H1 (cell line): ENCODE measurements at regions not wholly inside any gene's neighbourhood (a gene's known extent, or its start where the extent isn't known, plus 50 kb on each side); places are given as distances from the start of the nearest gene placed in this dataset.

Experiments used
- CTCF ChIA-PET: fragments of 300-600 bp; sonication (Branson Sonifier 250); formaldehyde crosslinking; loops from one replicate; lab custom pipeline; 2021; ENCODE audit not compliant: partially characterized antibody; lab: Charles Lee
- POLR2A ChIA-PET: fragments of 300-600 bp; sonication (Branson Sonifier 250); formaldehyde crosslinking; loops from one replicate; lab custom pipeline; 2021; ENCODE audit warnings: inconsistent platforms; ENCODE audit not compliant: partially characterized antibody; lab: Charles Lee
- DNase-seq, 2 experiments: peaks; one replicate each; pipeline versions ENCODE4 v3.0.0 to v3.0.0-alpha.2; 2010 to 2022; ENCODE audit warnings: low spot score in 2 of 2, low read depth in 1 of 2, mixed read lengths in 1 of 2
- FAIRE-seq: peaks from 2 replicates; lab custom pipeline; 2011; peaks lifted over from hg19 to GRCh38; lab: Jason Lieb, UNC
- H2AFZ ChIP-seq: 2 replicates; pipeline ENCODE4 v1.8.1; 2012; ENCODE audit warnings: low read length, inconsistent platforms
- H2AK5ac ChIP-seq: 2 replicates; pipeline ENCODE4 v1.6.1; 2013; ENCODE audit warnings: low read depth, low read length
- H2BK120ac ChIP-seq: replicated peaks from 2 replicates; pipeline ENCODE3; 2013; ENCODE audit warnings: low read depth, low read length, inconsistent platforms
- H2BK12ac ChIP-seq: 2 replicates; pipeline ENCODE4 v1.6.1; 2013; ENCODE audit warnings: low read depth, low read length
- H2BK15ac ChIP-seq: 2 replicates; pipeline ENCODE4 v1.6.1; 2013; ENCODE audit warnings: low read length
- H2BK20ac ChIP-seq: 2 replicates; pipeline ENCODE4 v1.6.1; 2013; ENCODE audit warnings: low read length
- H2BK5ac ChIP-seq: 2 replicates; pipeline ENCODE4 v1.6.1; 2013; ENCODE audit warnings: low read depth, low read length
- H3K14ac ChIP-seq: 2 replicates; pipeline ENCODE4 v1.6.1; 2013; ENCODE audit warnings: inconsistent platforms; ENCODE audit not compliant: insufficient read length
- H3K18ac ChIP-seq: 2 replicates; pipeline ENCODE4 v1.6.1; 2013; ENCODE audit warnings: low read length; ENCODE audit errors: extremely low read depth
- H3K23ac ChIP-seq: 2 replicates; pipeline ENCODE4 v1.6.1; 2013; ENCODE audit warnings: inconsistent platforms; ENCODE audit not compliant: insufficient read length
- H3K23me2 ChIP-seq: 2 replicates; pipeline ENCODE4 v1.6.1; 2013; ENCODE audit warnings: low read depth, low read length
- H3K27ac ChIP-seq: 2 replicates; pipeline ENCODE4 v1.6.1; 2011; ENCODE audit warnings: low read depth, low read length, inconsistent platforms
- H3K27me3 ChIP-seq, 4 experiments: replicated peaks in 1 of 4; 1 replicate in 1 of 4; 2 replicates in 3 of 4; pipeline versions ENCODE4 v1.6.1 to v1.8.1; 2011 to 2013; ENCODE audit warnings: low read length in 3 of 4, mild to moderate bottlenecking in 3 of 4, inconsistent platforms in 2 of 4, mixed read lengths in 2 of 4, moderate library complexity in 1 of 4; ENCODE audit not compliant: control insufficient read depth in 3 of 4, insufficient read depth in 3 of 4; ENCODE audit errors: extremely low read depth in 1 of 4
- H3K36me3 ChIP-seq, 4 experiments: 2 replicates each; pipeline versions ENCODE4 v1.6.1 to v1.8.1; 2011 to 2013; ENCODE audit warnings: mild to moderate bottlenecking in 4 of 4, low read length in 3 of 4, moderate library complexity in 2 of 4, control low read depth in 1 of 4, inconsistent platforms in 1 of 4; ENCODE audit not compliant: insufficient read depth in 4 of 4, control insufficient read depth in 2 of 4
- H3K4ac ChIP-seq: replicated peaks from 2 replicates; pipeline ENCODE3; 2013; ENCODE audit warnings: low read length, low read depth, mixed read lengths, inconsistent platforms; ENCODE audit not compliant: insufficient read length
- H3K4me1 ChIP-seq, 4 experiments: replicated peaks in 1 of 4; 1 replicate in 1 of 4; 2 replicates in 3 of 4; pipeline versions ENCODE4 v1.6.1 to v1.8.1; 2011 to 2013; ENCODE audit warnings: low read length in 3 of 4, inconsistent platforms in 2 of 4, mixed read lengths in 1 of 4; ENCODE audit not compliant: insufficient read depth in 4 of 4, control insufficient read depth in 3 of 4
- H3K4me2 ChIP-seq, 2 experiments: 2 replicates each; pipeline versions ENCODE4 v1.6.1 to v1.8.1; 2011 to 2013; ENCODE audit warnings: low read depth in 2 of 2, low read length in 2 of 2, control low read depth in 1 of 2, inconsistent platforms in 1 of 2, mild to moderate bottlenecking in 1 of 2; ENCODE audit not compliant: insufficient read depth in 1 of 2
- H3K4me3 ChIP-seq, 4 experiments: fragments of 200-600, 300-600 bp in 1 of 4; sonication (generic), shearing (Covaris generic), sonication (Bioruptor Twin) in 1 of 4; 2 replicates each; pipeline versions ENCODE4 v1.5.1 to v1.8.1; 2011 to 2016; ENCODE audit warnings: low read length in 4 of 4, low read depth in 3 of 4, control low read depth in 2 of 4, inconsistent platforms in 2 of 4, mild to moderate bottlenecking in 2 of 4, mixed read lengths in 1 of 4, moderate library complexity in 1 of 4; ENCODE audit not compliant: insufficient read depth in 2 of 4; ENCODE audit errors: extremely low read depth in 1 of 4
- H3K56ac ChIP-seq: replicated peaks from 2 replicates; pipeline ENCODE3; 2013; ENCODE audit warnings: low read depth, mild to moderate bottlenecking, mixed read lengths, low read length, inconsistent platforms; ENCODE audit not compliant: insufficient read length
- H3K79me1 ChIP-seq: 2 replicates; pipeline ENCODE4 v1.6.1; 2013; ENCODE audit warnings: low read depth, low read length, control low read depth
- H3K79me2 ChIP-seq, 2 experiments: 2 replicates each; pipeline versions ENCODE4 v1.6.1 to v1.8.1; 2012 to 2013; ENCODE audit warnings: low read length in 2 of 2, mild to moderate bottlenecking in 2 of 2, inconsistent platforms in 1 of 2; ENCODE audit not compliant: insufficient read depth in 2 of 2, control insufficient read depth in 1 of 2
- H3K9ac ChIP-seq, 4 experiments: replicated peaks in 1 of 4; 1 replicate in 1 of 4; 2 replicates in 3 of 4; pipeline versions ENCODE4 v1.6.1 to v1.8.1; 2011 to 2013; ENCODE audit warnings: low read depth in 3 of 4, low read length in 3 of 4, control low read depth in 2 of 4, mild to moderate bottlenecking in 2 of 4, moderate library complexity in 2 of 4, inconsistent platforms in 1 of 4; ENCODE audit errors: extremely low read depth in 1 of 4
- H3K9me3 ChIP-seq, 2 experiments: 2 replicates each; pipeline versions ENCODE4 v1.6.1 to v1.8.1; 2012 to 2013; ENCODE audit warnings: mild to moderate bottlenecking in 2 of 2, moderate library complexity in 2 of 2, control low read depth in 1 of 2, inconsistent platforms in 1 of 2, low read depth in 1 of 2, low read length in 1 of 2, mixed read lengths in 1 of 2; ENCODE audit not compliant: insufficient read depth in 2 of 2
- H4K20me1 ChIP-seq, 2 experiments: replicated peaks in 1 of 2; 2 replicates each; pipeline versions ENCODE3 to v1.8.1; 2011 to 2013; ENCODE audit warnings: inconsistent platforms in 2 of 2, low read length in 2 of 2, mild to moderate bottlenecking in 1 of 2; ENCODE audit not compliant: insufficient read depth in 2 of 2, control insufficient read depth in 1 of 2
- H4K5ac ChIP-seq: 2 replicates; pipeline ENCODE4 v1.6.1; 2013; ENCODE audit warnings: low read length, low read depth, mixed read lengths, inconsistent platforms; ENCODE audit not compliant: insufficient read length
- H4K8ac ChIP-seq: 2 replicates; pipeline ENCODE4 v1.8.0; 2013; ENCODE audit warnings: mild to moderate bottlenecking, moderate library complexity, low read length, inconsistent platforms; ENCODE audit not compliant: insufficient read depth; ENCODE audit errors: extremely low read depth
- H4K91ac ChIP-seq: replicated peaks from 2 replicates; pipeline ENCODE3; 2013; ENCODE audit warnings: low read length, mixed read lengths, inconsistent platforms; ENCODE audit not compliant: insufficient read length
- RFX5 ChIP-seq: IDR thresholded peaks from 2 replicates; pipeline ENCODE4 v1.6.1; 2011; ENCODE audit warnings: low read depth, low read length, improper control_type of control experiment, borderline replicate concordance
- WGBS, 2 experiments: shearing (Covaris generic) in 1 of 2; methylation state at CpG; one replicate each; pipeline versions ENCODE4 v1.1.6 to v1.1.7; 2013 to 2015; ENCODE audit warnings: low lambda C conversion rate in 2 of 2, mixed read lengths in 2 of 2, inconsistent platforms in 1 of 2, low coverage in 1 of 2, missing lambda C conversion rate in 1 of 2; ENCODE audit not compliant: insufficient replicate concordance in 2 of 2, insufficient coverage in 1 of 2, insufficient read length in 1 of 2; ENCODE audit errors: extremely low coverage in 1 of 2, missing lambda C conversion rate in 1 of 2; 5-methylcytosine and 5-hydroxymethylcytosine counted together

DNA sequence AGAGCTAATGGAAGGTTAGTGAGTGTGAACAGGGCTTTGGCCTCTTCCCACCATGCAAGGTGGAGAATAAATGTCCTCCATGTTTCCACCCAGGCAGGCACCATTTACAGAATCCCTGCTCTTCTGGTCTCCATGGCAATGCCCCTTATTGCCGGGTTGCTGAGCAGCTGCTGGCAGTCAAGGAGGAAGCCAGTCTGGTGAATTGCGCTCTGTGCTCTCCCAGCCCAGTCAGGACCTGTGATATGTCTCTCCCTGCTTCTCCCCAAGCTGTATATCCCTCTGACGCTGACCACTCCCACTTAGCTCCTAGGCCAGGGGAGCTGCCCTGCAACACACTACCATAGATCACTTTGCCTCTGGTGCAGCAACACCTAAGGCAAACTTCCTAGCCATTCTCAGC, 402.1 kb upstream of the ERCC4 start:
- Histone ChIP-seq H3K4me1 (peaks cover 4 to 13% (median 9%) of the 10 kb centered on the region in 4 experiments; a peak in 5 of 7 replicates), H2BK5ac (0 out of 2 replicates have a peak overlapping the region, but pooled peaks have one; percentile 5), H3K14ac (no peak overlapping the region), H4K91ac (no peak overlapping the region), H3K27ac (no peak overlapping the region), H2BK15ac (no peak overlapping the region), H4K20me1 (no peaks in the 10 kb centered on the region), H3K36me3 (no peaks in the 10 kb centered on the region), H2AK5ac (no peak overlapping the region; the same call in 1 of the 2 replicates), H4K8ac (no peak overlapping the region), H2AFZ (no peak overlapping the region), H3K4ac (no peak overlapping the region), H3K4me2 (no peak overlapping the region), H3K79me1 (no peaks in the 10 kb centered on the region), H3K23ac (no peak overlapping the region), H3K56ac (no peak overlapping the region), H3K9ac (no peak overlapping the region), H3K79me2 (no peaks in the 10 kb centered on the region), H2BK120ac (no peak overlapping the region), H3K9me3 (peaks cover 0 to 3% of the 10 kb centered on the region in 2 experiments; a peak in 2 of 4 replicates), H3K4me3 (no peak overlapping the region), H3K18ac (no peak overlapping the region), H4K5ac (no peak overlapping the region), H3K23me2 (no peaks in the 10 kb centered on the region), H2BK20ac (no peak overlapping the region), H2BK12ac (no peak overlapping the region), H3K27me3 (no peaks in the 10 kb centered on the region)
- ChIA-PET POLR2A (no interaction called here), CTCF (interaction anchor here (1.3 kb wide), 1 partner anchor 12 kb away, joined by 4 read pairs; no protein-coding TSS in a partner anchor)
- DNase-seq, result no peak
- no peak for FAIRE-seq
- TF ChIP-seq RFX5, result no peak
- 83% methylated on average over 3 of the region's 3 CpGs; no CpG with 5 or more reads in 1 of the 2 experiments for WGBS, 2 experiments
